Mucosa of descending colon (tissue), 3 donors: ENCODE measurements at regions not wholly inside any gene's neighbourhood (a gene's known extent, or its start where the extent isn't known, plus 50 kb on each side); places are given as distances from the start of the nearest gene placed in this dataset.

Experiments used
- ATAC-seq: fragments of 200-7000 bp; cut with Tn5 transposase; one replicate; pipeline ENCODE4 v1.9.1; 2020; ENCODE audit warnings: mild to moderate bottlenecking, moderate library complexity
- DNase-seq, 3 donors: peaks; one replicate each; pipeline ENCODE4 v3.0.0-alpha.2; 2020
- H3K36me3 ChIP-seq: fragments of 200-600 bp; one replicate; pipeline ENCODE4 v1.8.0; 2021; ENCODE audit warnings: low read depth, mild to moderate bottlenecking
- H3K4me1 ChIP-seq: fragments of 200-600 bp; one replicate; pipeline ENCODE4 v1.8.0; 2021; ENCODE audit warnings: low read depth, mild to moderate bottlenecking
- H3K4me3 ChIP-seq: fragments of 200-600 bp; one replicate; pipeline ENCODE4 v1.8.0; 2021; ENCODE audit warnings: mild to moderate bottlenecking
- H3K9me3 ChIP-seq: fragments of 200-600 bp; one replicate; pipeline ENCODE4 v1.8.0; 2021; ENCODE audit warnings: mild to moderate bottlenecking
- CTCF ChIP-seq: fragments of 200-600 bp; IDR thresholded peaks from one replicate; pipeline ENCODE4 v1.8.0; 2022; ENCODE audit warnings: antibody characterized with exemption, mild to moderate bottlenecking
- intact Hi-C, 2 donors: fragments of 100-400 bp; cut with DNase I in 1 of 2; cut with micrococcal nuclease in 1 of 2; formaldehyde crosslinking; loops; one replicate each; pipeline versions ENCODE4 v1.11.0 to v1.11.1; 2022; cut with DNase I, micrococcal nuclease
- donor health status: DM: no; HTN: no; CAD: no; lungs with moderate emphysema.
- donor health status: DM: no; HTN: no; CAD: no.
- donor health status: DM: no; HTN: yes; CAD: no.

- H3K4me1 ChIP-seq = no peaks in the 10 kb centered on the region
- intact Hi-C loops = no loop called here
- no peak for ATAC-seq
- no peaks in the 10 kb centered on the region for H3K36me3 ChIP-seq
- H3K9me3 ChIP-seq = no peaks in the 10 kb centered on the region
- no peak for DNase-seq
- TF ChIP-seq CTCF = no peak
- H3K4me3 ChIP-seq = no peak overlapping the region
These were observed 101.7 kb upstream of the ZNF236 start for GRCh38 chr18:76720683-76721082.

- no peaks in the 10 kb centered on the region for H3K36me3 ChIP-seq
- H3K9me3 ChIP-seq = no peaks in the 10 kb centered on the region
- intact Hi-C loops = no loop called here
- TF ChIP-seq CTCF = no peak
- H3K4me3 ChIP-seq = no peak overlapping the region
- no peaks in the 10 kb centered on the region for H3K4me1 ChIP-seq
- DNase-seq (no peak), ATAC-seq (no peak)
These were observed 107.2 kb upstream of the ZNF236 start for GRCh38 chr18:76715012-76715610.

- DNase-seq = no peak
- no peak for TF ChIP-seq CTCF
- Histone ChIP-seq H3K36me3 (no peaks in the 10 kb centered on the region), H3K4me1 (no peaks in the 10 kb centered on the region), H3K9me3 (no peaks in the 10 kb centered on the region), H3K4me3 (no peak overlapping the region)
- intact Hi-C loops = no loop called here
- ATAC-seq = no peak
These were observed 108.9 kb upstream of the ZNF236 start for GRCh38 chr18:76713432-76713831.

GRCh38 chr18:76712511-76713140 is 109.7 kb upstream of the ZNF236 start:
- Histone ChIP-seq H3K4me1 (no peaks in the 10 kb centered on the region), H3K36me3 (no peaks in the 10 kb centered on the region), H3K4me3 (no peak overlapping the region), H3K9me3 (no peaks in the 10 kb centered on the region)
- no peak for TF ChIP-seq CTCF
- intact Hi-C loops = no loop called here
- no peak for ATAC-seq
- no peak for DNase-seq

GRCh38 chr18:76710646-76711520 is 111.5 kb upstream of the ZNF236 start:
- Histone ChIP-seq H3K4me1 (no peaks in the 10 kb centered on the region), H3K4me3 (no peak overlapping the region), H3K9me3 (no peaks in the 10 kb centered on the region), H3K36me3 (no peaks in the 10 kb centered on the region)
- TF ChIP-seq CTCF = no peak
- no peak for DNase-seq
- intact Hi-C loops = no loop called here
- ATAC-seq = no peak
